HEK293T (cell line): ENCODE measurements at regions not wholly inside any gene's neighbourhood (a gene's known extent, or its start where the extent isn't known, plus 50 kb on each side); places are given as distances from the start of the nearest gene placed in this dataset.

Source experiments
- CTCF ChIA-PET: fragments of 350-600 bp; formaldehyde crosslinking; extraction: SDS; loops from one replicate; lab custom pipeline; 2021; ENCODE audit warnings: antibody characterized with exemption, inconsistent platforms; lab: Yijun Ruan, JAX
- POLR2A ChIA-PET: fragments of 350-600 bp; formaldehyde crosslinking; extraction: SDS; loops from one replicate; lab custom pipeline; 2020; ENCODE audit warnings: antibody characterized with exemption, inconsistent platforms; lab: Yijun Ruan, JAX
- DNase-seq: peaks from one replicate; pipeline ENCODE4 v3.0.0; 2012; ENCODE audit warnings: mixed read lengths; ENCODE audit errors: extremely low spot score
- ARNT ChIP-seq: fragments of 450-650 bp; IDR thresholded peaks from 2 replicates; pipeline ENCODE4 v1.6.1; 2017; ENCODE audit warnings: mild to moderate bottlenecking
- BHLHE40 ChIP-seq: fragments of 450-650 bp; IDR thresholded peaks from 2 replicates; pipeline ENCODE4 v1.6.1; 2016; ENCODE audit warnings: mild to moderate bottlenecking, moderate library complexity, borderline replicate concordance
- CTBP1 ChIP-seq: fragments of 450-650 bp; IDR thresholded peaks from 2 replicates; pipeline ENCODE4 v1.6.1; 2016; ENCODE audit warnings: borderline replicate concordance
- ELF4 ChIP-seq: fragments of 450-650 bp; IDR thresholded peaks from 2 replicates; pipeline ENCODE4 v1.6.1; 2017; ENCODE audit warnings: antibody characterized with exemption
- FOXA1 ChIP-seq: fragments of 450-650 bp; IDR thresholded peaks from 2 replicates; pipeline ENCODE4 v1.6.1; 2016; ENCODE audit warnings: mild to moderate bottlenecking
- FOXK2 ChIP-seq: fragments of 450-650 bp; IDR thresholded peaks from 2 replicates; pipeline ENCODE4 v1.6.1; 2016; ENCODE audit warnings: mild to moderate bottlenecking
- FOXM1 ChIP-seq: fragments of 450-650 bp; IDR thresholded peaks from 2 replicates; pipeline ENCODE4 v1.6.1; 2017; ENCODE audit warnings: mild to moderate bottlenecking, borderline replicate concordance
- HDGF ChIP-seq: fragments of 450-650 bp; IDR thresholded peaks from 2 replicates; pipeline ENCODE4 v1.6.1; 2017; ENCODE audit warnings: antibody characterized with exemption, borderline replicate concordance
- L3MBTL2 ChIP-seq: fragments of 450-650 bp; conservative IDR thresholded peaks from 2 replicates; pipeline ENCODE4 v1.6.1; 2016; ENCODE audit warnings: mild to moderate bottlenecking
- LEF1 ChIP-seq: fragments of 450-650 bp; IDR thresholded peaks from 2 replicates; pipeline ENCODE4 v1.6.1; 2017; ENCODE audit warnings: mild to moderate bottlenecking, borderline replicate concordance
- NFRKB ChIP-seq: fragments of 450-650 bp; IDR thresholded peaks from 2 replicates; pipeline ENCODE4 v1.6.1; 2016; ENCODE audit warnings: mild to moderate bottlenecking, moderate library complexity
- PKNOX1 ChIP-seq: fragments of 450-650 bp; IDR thresholded peaks from 2 replicates; pipeline ENCODE4 v1.6.1; 2016
- SP1 ChIP-seq: fragments of 450-650 bp; IDR thresholded peaks from 2 replicates; pipeline ENCODE4 v1.6.1; 2017
- SUZ12 ChIP-seq: fragments of 450-650 bp; IDR thresholded peaks from 2 replicates; pipeline ENCODE4 v1.6.1; 2016; ENCODE audit warnings: mild to moderate bottlenecking
- TARDBP ChIP-seq: fragments of 450-650 bp; IDR thresholded peaks from 2 replicates; pipeline ENCODE4 v1.6.1; 2016
- ZNF384 ChIP-seq: fragments of 450-650 bp; IDR thresholded peaks from 2 replicates; pipeline ENCODE4 v1.6.1; 2016

- DNase-seq = no peak
- POLR2A ChIA-PET = no interaction called here
- TF ChIP-seq FOXK2 (no peak), ZNF384 (no peak), ARNT (no peak)
- CTCF ChIA-PET = interaction anchor here (0.6 kb wide), 1 partner anchor 75 kb away, joined by 3 read pairs; no protein-coding TSS in a partner anchor
Observed at GRCh38 chr11:95322539-95322938, 91.5 kb upstream of the SESN3 start.

- no peak for DNase-seq
- ChIA-PET CTCF (no interaction called here), POLR2A (no interaction called here)
- no peak for TF ChIP-seq LEF1
- no peak for TF ChIP-seq FOXA1
- TF ChIP-seq ZNF384 = no peak
- no peak for TF ChIP-seq FOXK2
- no peak for TF ChIP-seq SP1
- no peak for TF ChIP-seq L3MBTL2
- TF ChIP-seq FOXM1 = no peak
- TF ChIP-seq SUZ12 = no peak
- TF ChIP-seq CTBP1 = no peak
- no peak for TF ChIP-seq ARNT
- TF ChIP-seq HDGF = no peak
- no peak for TF ChIP-seq ELF4
Observed at GRCh38 chr11:95318498-95318897, 87.5 kb upstream of the SESN3 start.

GRCh38 chr11:95308512-95309035 lies 77.6 kb upstream of the SESN3 start:
- POLR2A ChIA-PET = no interaction called here
- DNase-seq = no peak
- no peak for TF ChIP-seq SUZ12
- TF ChIP-seq ARNT = no peak
- no peak for TF ChIP-seq FOXA1
- TF ChIP-seq FOXM1 = no peak
- no peak for TF ChIP-seq TARDBP
- TF ChIP-seq FOXK2 = no peak
- CTCF ChIA-PET = no interaction called here

GRCh38 chr11:95307286-95307685 lies 76.3 kb upstream of the SESN3 start:
- no peak for DNase-seq
- ChIA-PET CTCF (no interaction called here), POLR2A (no interaction called here)
- TF ChIP-seq TARDBP = no peak
- TF ChIP-seq PKNOX1 = no peak
- no peak for TF ChIP-seq SUZ12
- no peak for TF ChIP-seq HDGF
- TF ChIP-seq ARNT = no peak
- TF ChIP-seq NFRKB = no peak
- TF ChIP-seq SP1 = no peak
- no peak for TF ChIP-seq FOXM1

- TF ChIP-seq TARDBP (no peak), LEF1 (no peak), CTBP1 (no peak), L3MBTL2 (no peak), HDGF (no peak), SP1 (no peak), ARNT (no peak)
- CTCF ChIA-PET = no interaction called here
Observed at GRCh38 chr11:95306801-95307200, 75.8 kb upstream of the SESN3 start.

GRCh38 chr11:95306123-95306522 lies 75.1 kb upstream of the SESN3 start:
- no peak for DNase-seq
- no peak for TF ChIP-seq CTBP1
- TF ChIP-seq NFRKB = no peak
- no peak for TF ChIP-seq ARNT
- no peak for TF ChIP-seq FOXK2
- TF ChIP-seq PKNOX1 = no peak
- no peak for TF ChIP-seq TARDBP
- TF ChIP-seq ELF4 = no peak
- TF ChIP-seq HDGF = no peak
- TF ChIP-seq BHLHE40 = no peak
- TF ChIP-seq L3MBTL2 = no peak
- TF ChIP-seq SP1 = no peak
- no peak for TF ChIP-seq LEF1
- TF ChIP-seq SUZ12 = no peak
- TF ChIP-seq FOXM1 = no peak
- TF ChIP-seq ZNF384 = no peak
- no peak for TF ChIP-seq FOXA1
- ChIA-PET POLR2A (no interaction called here), CTCF (no interaction called here)

More at GRCh38 chr11:95306801-95307200, 75.8 kb upstream of the SESN3 start:
- no peak for DNase-seq
- POLR2A ChIA-PET = no interaction called here

- TF ChIP-seq SUZ12 (no peak), ZNF384 (no peak), LEF1 (no peak), PKNOX1 (no peak), TARDBP (no peak), ELF4 (no peak), FOXK2 (no peak), CTBP1 (no peak), FOXM1 (no peak), BHLHE40 (no peak)
- no peak for DNase-seq
- CTCF ChIA-PET = interaction anchor here (0.7 kb wide), 1 partner anchor 837 kb away, joined by 3 read pairs; no protein-coding TSS in a partner anchor
- POLR2A ChIA-PET = no interaction called here
Observed at GRCh38 chr11:95305705-95306104, 74.7 kb upstream of the SESN3 start.
